HepG2 (cell line): ENCODE measurements at regions not wholly inside any gene's neighbourhood (a gene's known extent, or its start where the extent isn't known, plus 50 kb on each side); places are given as distances from the start of the nearest gene placed in this dataset.

ENCODE experiments used
- ATAC-seq: fragments of 200-7000 bp; cut with Tn5 transposase; 3 replicates; pipeline ENCODE4 v1.9.1; 2020; ENCODE audit warnings: mild to moderate bottlenecking, moderate library complexity
- BruUV-seq: library from RNA; stranded (reverse); fragments of 400-500 nt; replicated peaks from 2 replicates; lab custom pipeline; 2021; lab: Mats Ljungman, UMichigan
- CTCF ChIA-PET: fragments of 300-600 bp; formaldehyde crosslinking; extraction: SDS; loops from one replicate; lab custom pipeline; 2021; ENCODE audit warnings: low total read pairs, inconsistent platforms, low intra/inter-chr PET ratio; lab: Yijun Ruan, JAX
- POLR2A ChIA-PET: fragments of 350-600 bp; sonication (Branson Sonifier 250); formaldehyde crosslinking; loops from one replicate; lab custom pipeline; 2020; ENCODE audit warnings: antibody characterized with exemption, inconsistent platforms; lab: Yijun Ruan, JAX
- DNase-seq: peaks from one replicate; pipeline ENCODE4 v3.0.0-alpha.2; 2015; ENCODE audit warnings: low spot score
- FAIRE-seq: peaks from 3 replicates; lab custom pipeline; 2011; peaks lifted over from hg19 to GRCh38; lab: Jason Lieb, UNC
- H2AFZ ChIP-seq: one replicate; pipeline ENCODE4 v1.6.1; 2011; ENCODE audit warnings: low read length, inconsistent platforms
- H3K27ac ChIP-seq: fragments of 300-600 bp; 3 replicates; pipeline ENCODE4 v1.8.0; 2011; ENCODE audit warnings: mixed run types, mild to moderate bottlenecking, mixed read lengths, low read length, inconsistent platforms; ENCODE audit not compliant: insufficient read depth; ENCODE audit errors: extremely low read length
- H3K27me3 ChIP-seq, 2 experiments: fragments of 200-600 bp in 1 of 2; 2 replicates in 1 of 2; 3 replicates in 1 of 2; pipeline versions ENCODE4 v1.6.0 to v1.8.0; 2011; ENCODE audit warnings: low read length in 2 of 2, mild to moderate bottlenecking in 2 of 2, moderate library complexity in 2 of 2, inconsistent platforms in 1 of 2; ENCODE audit not compliant: insufficient read depth in 2 of 2, control insufficient read depth in 1 of 2
- H3K36me3 ChIP-seq, 2 experiments: fragments of 200-600 bp in 1 of 2; replicated peaks in 1 of 2; 2 replicates in 1 of 2; 3 replicates in 1 of 2; pipeline versions ENCODE4 v1.5.1 to v1.8.0; 2011; ENCODE audit warnings: low read length in 2 of 2, inconsistent platforms in 1 of 2; ENCODE audit not compliant: insufficient read depth in 2 of 2, control insufficient read depth in 1 of 2
- H3K4me1 ChIP-seq: 2 replicates; pipeline ENCODE4 v1.5.1; 2012; ENCODE audit warnings: low read length, inconsistent platforms; ENCODE audit not compliant: insufficient read depth
- H3K4me2 ChIP-seq: 2 replicates; pipeline ENCODE4 v1.6.0; 2011; ENCODE audit warnings: low read depth, low read length, inconsistent platforms
- H3K4me3 ChIP-seq, 3 experiments: fragments of 200-600 bp in 1 of 3; sonication (generic), shearing (Covaris generic) in 1 of 3; replicated peaks in 1 of 3; 2 replicates each; pipeline ENCODE4 v1.5.1; 2011 to 2016; ENCODE audit warnings: low read length in 3 of 3, inconsistent platforms in 2 of 3, low read depth in 2 of 3, mild to moderate bottlenecking in 2 of 3, control low read depth in 1 of 3, mixed read lengths in 1 of 3; ENCODE audit not compliant: insufficient read depth in 1 of 3
- H3K79me2 ChIP-seq: one replicate; pipeline ENCODE4 v1.6.1; 2011; ENCODE audit warnings: low read length, inconsistent platforms; ENCODE audit not compliant: insufficient read depth
- H3K9ac ChIP-seq: 2 replicates; pipeline ENCODE4 v1.6.0; 2011; ENCODE audit warnings: mild to moderate bottlenecking, low read depth, low read length, inconsistent platforms; ENCODE audit not compliant: insufficient read depth
- H3K9me3 ChIP-seq: 2 replicates; pipeline ENCODE4 v1.5.1; 2012; ENCODE audit warnings: mild to moderate bottlenecking, low read length
- H4K20me1 ChIP-seq: 2 replicates; pipeline ENCODE4 v1.6.0; 2011; ENCODE audit warnings: inconsistent platforms, mild to moderate bottlenecking, low read length, moderate library complexity; ENCODE audit not compliant: insufficient read depth
- GFI1 ChIP-seq: sonication (generic); formaldehyde crosslinking; IDR thresholded peaks from 2 replicates; pipeline ENCODE4 v1.5.0; 2020; ENCODE audit warnings: missing genetic modification reagents, mild to moderate bottlenecking, borderline replicate concordance
- GLMP ChIP-seq: sonication (generic); formaldehyde crosslinking; IDR thresholded peaks from 2 replicates; pipeline ENCODE4 v1.9.0; 2021; ENCODE audit warnings: missing genetic modification reagents, mild to moderate bottlenecking, borderline replicate concordance
- KLF15 ChIP-seq: sonication (generic); formaldehyde crosslinking; IDR thresholded peaks from 2 replicates; pipeline ENCODE4 v1.8.1; 2023; ENCODE audit warnings: borderline replicate concordance, mild to moderate bottlenecking, inconsistent platforms, missing genetic modification reagents, mixed read lengths
- MED8 ChIP-seq: sonication (generic); formaldehyde crosslinking; IDR thresholded peaks from 2 replicates; pipeline ENCODE4 v1.8.1; 2023; ENCODE audit warnings: mild to moderate bottlenecking, missing genetic modification reagents; ENCODE audit not compliant: insufficient replicate concordance
- SKI ChIP-seq: fragments of 450-650 bp; IDR thresholded peaks from one replicate; pipeline ENCODE4 v1.6.1; 2018; ENCODE audit warnings: mild to moderate bottlenecking; ENCODE audit not compliant: partially characterized antibody
- TCF12 ChIP-seq, 2 experiments: fragments of 450-650 bp in 1 of 2; sonication (generic) in 1 of 2; formaldehyde crosslinking in 1 of 2; IDR thresholded peaks; 2 replicates each; pipeline versions ENCODE4 v1.6.1 to v1.8.0; 2017 to 2022; ENCODE audit warnings: antibody characterized with exemption in 1 of 2, mild to moderate bottlenecking in 1 of 2, missing genetic modification reagents in 1 of 2, moderate library complexity in 1 of 2
- U2AF2 ChIP-seq: fragments of 200-400 bp; formaldehyde crosslinking; IDR thresholded peaks from 2 replicates; pipeline ENCODE4 v1.6.1; 2017; ENCODE audit warnings: low read depth, mild to moderate bottlenecking, low read length
- ZBTB42 ChIP-seq: sonication (generic); formaldehyde crosslinking; IDR thresholded peaks from 2 replicates; pipeline ENCODE4 v1.5.0; 2020; ENCODE audit warnings: mild to moderate bottlenecking, missing genetic modification reagents
- ZC3H4 ChIP-seq: sonication (generic); formaldehyde crosslinking; IDR thresholded peaks from 2 replicates; pipeline ENCODE4 v1.4.0; 2020; ENCODE audit warnings: missing genetic modification reagents, borderline replicate concordance
- ZNF260 ChIP-seq: sonication (generic); formaldehyde crosslinking; IDR thresholded peaks from 2 replicates; pipeline ENCODE4 v1.4.0; 2020; ENCODE audit warnings: missing genetic modification reagents, low read depth, mild to moderate bottlenecking, borderline replicate concordance
- ZNF431 ChIP-seq: sonication (generic); formaldehyde crosslinking; IDR thresholded peaks from 2 replicates; pipeline ENCODE4 v1.9.0; 2022; ENCODE audit warnings: missing genetic modification reagents, low read depth, mild to moderate bottlenecking, borderline replicate concordance
- WGBS: methylation state at CpG from one replicate; pipeline ENCODE4 v1.1.6; 2017; ENCODE audit warnings: low lambda C conversion rate; 5-methylcytosine and 5-hydroxymethylcytosine counted together
- in situ Hi-C: cut with HindIII; loops from 2 replicates; pipeline ENCODE4 v1.10.0; 2017; ENCODE audit warnings: low pct_unique_long_range_greater_than_20kb; ENCODE audit not compliant: extremely low pct_ligation_motif_present
- intact Hi-C: fragments of 100-400 bp; cut with micrococcal nuclease; formaldehyde crosslinking; loops from one replicate; pipeline ENCODE4 v1.10.0; 2022; ENCODE audit not compliant: unreplicated experiment
- TF ChIP-seq, protein P1 (sequence below): sonication (generic); formaldehyde crosslinking; IDR thresholded peaks from 2 replicates; pipeline ENCODE4 v1.4.0; 2020; ENCODE audit warnings: missing genetic modification reagents

DNA sequence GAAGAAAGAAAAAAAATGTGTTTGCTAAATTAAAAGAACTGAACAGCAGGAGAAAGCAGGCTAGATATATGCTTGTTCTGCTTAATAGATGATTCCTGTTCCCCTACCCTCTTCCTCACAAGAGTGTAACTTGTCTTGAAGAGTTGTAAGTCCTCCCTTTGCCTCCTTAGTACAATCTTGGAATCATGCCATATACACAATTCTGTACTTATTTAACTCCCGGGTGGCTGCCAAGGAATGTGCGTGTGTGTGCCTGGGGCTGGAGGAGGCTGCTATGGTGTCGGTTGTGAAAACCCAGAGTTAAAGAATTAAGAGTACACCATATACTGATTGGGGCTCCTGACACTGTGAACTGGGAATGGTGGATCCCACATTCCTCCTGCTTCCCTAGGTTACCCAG, 194.2 kb downstream of the SIPA1L2 start:
- CTCF ChIA-PET: no interaction called here
- no peak overlapping the region for H3K27ac ChIP-seq
- in situ Hi-C loops (no loop called here), intact Hi-C loops (no loop called here)
- ATAC-seq (no peak), DNase-seq (no peak), FAIRE-seq (no peak)
- no peaks in the 10 kb centered on the region for H3K79me2 ChIP-seq
- POLR2A ChIA-PET: no interaction called here
- H3K4me1 ChIP-seq: no peaks in the 10 kb centered on the region
- H2AFZ ChIP-seq: no peak overlapping the region
- WGBS: 40% methylated on average over 3 of the region's 3 CpGs
- no peak overlapping the region for H3K4me2 ChIP-seq
- H3K36me3 ChIP-seq: no peaks in the 10 kb centered on the region
- peaks cover 0 to 9% of the 10 kb centered on the region in 2 experiments; a peak in 2 of 5 replicates for H3K27me3 ChIP-seq
- no TSS peak for BruUV-seq
- H3K9ac ChIP-seq: no peak overlapping the region
- TF ChIP-seq GLMP (CRISPR knock-in tag) (no peak), SKI (no peak), ZC3H4 (CRISPR knock-in tag) (no peak), GFI1 (CRISPR knock-in tag) (no peak)
- H3K9me3 ChIP-seq: no peaks in the 10 kb centered on the region; the same call in 1 of the 2 replicates
- no peak overlapping the region for H3K4me3 ChIP-seq
- H4K20me1 ChIP-seq: no peaks in the 10 kb centered on the region

DNA sequence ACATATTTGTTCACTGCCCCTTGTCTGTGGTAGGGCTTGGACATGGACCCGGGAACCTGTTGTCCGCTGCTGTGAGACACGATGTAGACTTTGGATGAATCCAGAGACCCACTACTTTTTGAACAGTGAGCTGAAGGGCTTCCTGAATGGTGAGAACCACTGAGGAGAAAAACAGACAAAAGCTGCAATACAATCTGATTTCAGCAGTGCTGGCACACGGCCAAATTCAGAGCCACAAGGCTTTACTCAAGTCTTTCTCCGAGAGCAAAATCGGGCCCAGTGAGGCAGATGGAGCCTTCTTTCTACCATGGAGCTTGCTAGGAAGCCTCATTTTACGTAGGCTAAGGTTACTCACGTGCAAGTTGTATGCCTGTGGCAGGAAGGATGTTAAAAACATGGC, 197.6 kb downstream of the SIPA1L2 start:
- DNase-seq (no peak), FAIRE-seq (no peak), ATAC-seq (no peak)
- ChIA-PET POLR2A (no interaction called here), CTCF (no interaction called here)
- Histone ChIP-seq H3K4me3 (no peak overlapping the region), H3K4me2 (no peak overlapping the region), H3K4me1 (no peaks in the 10 kb centered on the region), H3K36me3 (no peaks in the 10 kb centered on the region), H3K27me3 (peaks cover 0 to 13% of the 10 kb centered on the region in 2 experiments; a peak in 2 of 5 replicates), H3K9ac (no peak overlapping the region), H2AFZ (no peak overlapping the region), H4K20me1 (no peaks in the 10 kb centered on the region), H3K79me2 (no peaks in the 10 kb centered on the region), H3K27ac (no peak overlapping the region), H3K9me3 (no peaks in the 10 kb centered on the region; the same call in 1 of the 2 replicates)
- intact Hi-C loops: no loop called here
- BruUV-seq: no TSS peak
- TF ChIP-seq ZNF260 (CRISPR knock-in tag): no peak
- TF ChIP-seq ZNF431 (CRISPR knock-in tag): no peak
- TF ChIP-seq MED8 (CRISPR knock-in tag): no peak
- TF ChIP-seq, protein P1, sequence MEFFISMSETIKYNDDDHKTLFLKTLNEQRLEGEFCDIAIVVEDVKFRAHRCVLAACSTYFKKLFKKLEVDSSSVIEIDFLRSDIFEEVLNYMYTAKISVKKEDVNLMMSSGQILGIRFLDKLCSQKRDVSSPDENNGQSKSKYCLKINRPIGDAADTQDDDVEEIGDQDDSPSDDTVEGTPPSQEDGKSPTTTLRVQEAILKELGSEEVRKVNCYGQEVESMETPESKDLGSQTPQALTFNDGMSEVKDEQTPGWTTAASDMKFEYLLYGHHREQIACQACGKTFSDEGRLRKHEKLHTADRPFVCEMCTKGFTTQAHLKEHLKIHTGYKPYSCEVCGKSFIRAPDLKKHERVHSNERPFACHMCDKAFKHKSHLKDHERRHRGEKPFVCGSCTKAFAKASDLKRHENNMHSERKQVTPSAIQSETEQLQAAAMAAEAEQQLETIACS: no peak
- no peak for TF ChIP-seq KLF15
- TF ChIP-seq ZBTB42 (CRISPR knock-in tag): no peak
- no peak for TF ChIP-seq U2AF2
- no peak for TF ChIP-seq TCF12 (IDR thresholded peaks at IDR 0.05)
- no peak for TF ChIP-seq TCF12 (CRISPR knock-in tag; IDR thresholded peaks at IDR 0.05)
- in situ Hi-C loops: no loop called here
- 28% methylated on average over 8 of the region's 8 CpGs for WGBS
